ENCODE measurements at regions not wholly inside any gene's neighbourhood (a gene's known extent, or its start where the extent isn't known, plus 50 kb on each side); places are given as distances from the start of the nearest gene placed in this dataset.
"Not testable (repeated sequence)": the region's sequence is repeated elsewhere in the genome, so short reads cannot be mapped to it uniquely, and the experiment has no call there.

- Mint-ChIP-seq H3K27ac (no peak overlapping the region), H3K36me3 (ENCODE audit: insufficient read depth) (no peaks in the 10 kb centered on the region)
- no peak for ATAC-seq (replicated peaks)
Measured at GRCh38 chr1:189274267-189274666, 1203.4 kb downstream of the BRINP3 start.

DNA sequence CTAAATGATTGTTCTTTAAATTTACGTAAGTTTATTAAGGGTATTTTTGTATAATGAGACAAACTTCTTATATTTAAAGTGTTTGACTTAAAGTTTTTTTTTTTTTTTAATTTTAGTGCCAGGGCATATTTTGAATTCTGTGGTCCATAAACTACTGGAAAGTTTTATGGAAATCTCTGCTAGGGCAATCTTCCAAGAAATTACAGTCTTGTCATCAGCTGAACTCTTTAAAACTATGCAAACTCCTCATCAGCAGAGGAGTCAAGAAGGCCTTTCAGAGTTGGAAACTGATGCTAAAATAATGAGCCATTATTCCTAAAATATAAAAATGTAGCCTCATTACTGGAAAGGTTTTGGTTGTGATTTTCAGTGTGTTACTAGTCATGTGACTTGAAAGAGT, 1201.9 kb downstream of the BRINP3 start:
- Mint-ChIP-seq H3K9me3 (peaks cover 3 to 12% of the 10 kb centered on the region in 2 donors), H3K4me3 (no peak overlapping the region), H3K27ac (no peak overlapping the region), H3K4me1 (ENCODE audit: low read depth in 2 of 2) (no peaks in the 10 kb centered on the region), H3K36me3 (ENCODE audit: insufficient read depth) (no peaks in the 10 kb centered on the region), H3K27me3 (no peaks in the 10 kb centered on the region)
- no peak for ATAC-seq (replicated peaks)
- DNase-seq = no peak

More at GRCh38 chr1:189274267-189274666, 1203.4 kb downstream of the BRINP3 start:
- H3K9me3 Mint-ChIP-seq = peaks cover 4 to 12% of the 10 kb centered on the region in 2 donors
- H3K4me3 Mint-ChIP-seq = no peak overlapping the region
- no peaks in the 10 kb centered on the region for H3K27me3 Mint-ChIP-seq
- DNase-seq = no peak
- H3K4me1 Mint-ChIP-seq (ENCODE audit: low read depth in 2 of 2) = no peaks in the 10 kb centered on the region

DNA sequence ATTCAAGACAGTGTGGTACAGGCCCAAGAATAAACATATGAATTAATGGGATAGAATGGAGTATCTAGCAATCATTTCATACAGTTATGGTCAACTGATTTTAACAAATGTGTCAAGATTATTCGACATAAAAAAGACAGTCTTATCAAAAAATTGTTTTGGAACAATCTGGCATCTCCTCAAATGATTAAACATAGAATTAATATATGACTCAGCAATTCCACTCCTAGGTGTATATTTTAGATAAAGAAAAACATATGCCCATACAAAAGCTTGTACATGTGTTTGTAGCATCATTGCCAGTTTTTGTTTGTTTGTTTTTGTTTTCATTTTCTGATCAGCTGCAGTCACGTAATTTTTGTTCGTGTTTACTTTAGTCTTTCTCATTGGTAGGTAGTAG, 1188.3 kb downstream of the BRINP3 start:
- no peak for ATAC-seq (replicated peaks)
- no peaks in the 10 kb centered on the region for H3K4me1 Mint-ChIP-seq (ENCODE audit: low read depth in 2 of 2)
- peaks cover 2 to 9% of the 10 kb centered on the region in 2 donors for H3K9me3 Mint-ChIP-seq
- DNase-seq = no peak
- H3K36me3 Mint-ChIP-seq (ENCODE audit: insufficient read depth) = peaks cover 3% of the 10 kb centered on the region
- no peaks in the 10 kb centered on the region for H3K27me3 Mint-ChIP-seq
- no peak overlapping the region for H3K4me3 Mint-ChIP-seq
- H3K27ac Mint-ChIP-seq = no peak overlapping the region

DNA sequence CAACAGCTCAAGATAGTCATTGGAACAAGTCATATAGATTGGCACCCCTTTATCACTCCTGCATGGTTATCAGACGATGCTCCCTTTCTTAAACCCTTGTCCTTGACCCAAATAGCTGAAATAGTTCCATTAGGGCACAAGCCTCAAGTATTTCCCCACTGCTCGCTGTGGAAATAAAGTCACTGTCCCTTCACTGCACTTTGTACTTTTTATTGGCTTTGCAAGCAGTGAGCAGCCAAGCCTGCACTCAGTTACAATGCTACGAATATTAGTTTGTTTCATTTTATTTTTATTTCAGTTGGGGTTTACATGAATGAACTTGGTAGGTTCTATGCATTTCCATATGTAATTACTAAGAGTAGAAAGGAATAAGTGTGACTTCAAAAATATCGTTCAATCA, 1176.4 kb downstream of the BRINP3 start:
- no peak for DNase-seq
- H3K27ac Mint-ChIP-seq = no peak overlapping the region
- H3K36me3 Mint-ChIP-seq (ENCODE audit: insufficient read depth) = no peaks in the 10 kb centered on the region
- ATAC-seq (replicated peaks) = no peak
- no peaks in the 10 kb centered on the region for H3K4me1 Mint-ChIP-seq (ENCODE audit: low read depth in 2 of 2)
- H3K9me3 Mint-ChIP-seq = peaks cover 10 to 30% of the 10 kb centered on the region in 2 donors
- H3K4me3 Mint-ChIP-seq = no peak overlapping the region
- no peaks in the 10 kb centered on the region for H3K27me3 Mint-ChIP-seq

DNA sequence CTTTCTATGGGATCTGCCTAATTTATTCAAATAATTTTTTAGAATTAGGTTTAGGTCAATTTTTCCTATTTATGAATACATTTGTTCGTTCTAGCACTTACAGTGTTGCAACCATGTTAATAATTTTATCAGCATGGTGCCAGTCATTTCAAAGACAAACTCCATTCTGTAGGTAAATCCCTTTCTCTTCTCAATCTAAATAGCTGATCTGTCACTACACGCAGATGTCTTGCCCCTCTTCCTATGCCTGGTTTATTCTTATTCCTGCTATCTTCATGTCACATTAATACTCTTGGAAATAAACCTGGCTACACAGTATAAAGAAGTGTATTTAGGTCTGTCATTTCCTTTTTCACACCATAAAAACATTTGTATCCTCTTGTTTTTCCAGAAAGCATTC, 1172.4 kb downstream of the BRINP3 start:
- DNase-seq = no peak
- H3K27ac Mint-ChIP-seq = no peak overlapping the region
- H3K27me3 Mint-ChIP-seq = no peaks in the 10 kb centered on the region
- H3K4me3 Mint-ChIP-seq = no peak overlapping the region
- ATAC-seq (replicated peaks) = no peak
- H3K9me3 Mint-ChIP-seq = peaks cover 3 to 19% of the 10 kb centered on the region in 2 donors
- H3K36me3 Mint-ChIP-seq (ENCODE audit: insufficient read depth) = no peaks in the 10 kb centered on the region
- no peaks in the 10 kb centered on the region for H3K4me1 Mint-ChIP-seq (ENCODE audit: low read depth in 2 of 2)

DNA sequence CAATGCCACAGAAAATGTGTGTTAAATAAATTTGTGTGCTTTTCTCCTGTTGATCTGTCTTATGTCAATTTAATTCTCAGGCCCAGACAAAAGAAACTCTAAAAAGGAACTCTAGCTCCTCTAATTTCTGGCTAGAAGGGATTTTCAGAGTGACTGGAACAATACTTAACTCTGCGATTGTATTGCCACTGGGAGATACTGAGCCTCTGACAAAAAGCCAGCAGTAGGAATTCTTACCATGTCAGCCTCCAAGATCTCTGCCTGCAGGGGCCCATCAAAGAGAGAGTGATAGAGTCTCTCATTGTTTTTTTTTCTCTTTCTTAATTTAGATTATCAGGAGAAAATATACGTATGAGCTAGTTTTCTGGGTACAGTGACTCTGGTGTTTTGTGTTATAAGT, 1165.7 kb downstream of the BRINP3 start:
- no peak for ATAC-seq (replicated peaks)
- DNase-seq = no peak
- Mint-ChIP-seq H3K4me3 (no peak overlapping the region), H3K27ac (no peak overlapping the region), H3K27me3 (no peaks in the 10 kb centered on the region), H3K9me3 (peaks cover 9 to 12% of the 10 kb centered on the region in 2 donors), H3K36me3 (ENCODE audit: insufficient read depth) (no peaks in the 10 kb centered on the region), H3K4me1 (ENCODE audit: low read depth in 2 of 2) (no peaks in the 10 kb centered on the region)

GRCh38 chr1:189312499-189312898, 1165.2 kb downstream of the BRINP3 start:
- Mint-ChIP-seq H3K9me3 (peaks cover 9 to 12% of the 10 kb centered on the region in 2 donors), H3K4me1 (ENCODE audit: low read depth in 2 of 2) (no peaks in the 10 kb centered on the region), H3K36me3 (ENCODE audit: insufficient read depth) (no peaks in the 10 kb centered on the region), H3K27me3 (no peaks in the 10 kb centered on the region), H3K27ac (no peak overlapping the region), H3K4me3 (no peak overlapping the region)
- DNase-seq = no peak
- ATAC-seq (replicated peaks) = no peak

DNA sequence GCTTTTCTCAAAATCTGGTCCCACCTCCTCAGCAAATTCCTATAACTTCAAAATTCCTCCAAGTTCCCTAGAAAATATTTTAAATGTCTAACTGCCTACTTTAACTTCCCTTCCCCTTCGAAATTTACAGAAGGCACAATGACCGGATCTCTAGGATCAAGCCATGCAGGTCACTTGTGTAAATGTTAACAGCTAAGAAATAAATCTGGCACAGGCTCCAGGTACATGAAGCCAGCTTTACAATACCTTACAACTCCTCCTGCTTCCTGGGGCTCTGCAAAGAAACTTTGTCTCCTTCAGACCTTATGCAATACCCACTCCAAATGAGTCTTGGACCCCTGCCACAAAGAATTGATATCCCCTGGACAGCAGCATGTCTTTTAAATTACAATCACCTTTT, 1164.2 kb downstream of the BRINP3 start:
- Mint-ChIP-seq H3K9me3 (peaks cover 9 to 12% of the 10 kb centered on the region in 2 donors), H3K27me3 (no peaks in the 10 kb centered on the region), H3K36me3 (ENCODE audit: insufficient read depth) (no peaks in the 10 kb centered on the region), H3K4me3 (no peak overlapping the region), H3K27ac (no peak overlapping the region), H3K4me1 (ENCODE audit: low read depth in 2 of 2) (no peaks in the 10 kb centered on the region)
- DNase-seq (no peak), ATAC-seq (replicated peaks) (no peak)

- DNase-seq (no peak), ATAC-seq (replicated peaks) (no peak)
- Mint-ChIP-seq H3K4me3 (no peak overlapping the region), H3K9me3 (peaks cover 11 to 19% of the 10 kb centered on the region in 2 donors), H3K27me3 (no peaks in the 10 kb centered on the region), H3K36me3 (ENCODE audit: insufficient read depth) (no peaks in the 10 kb centered on the region), H3K4me1 (ENCODE audit: low read depth in 2 of 2) (no peaks in the 10 kb centered on the region), H3K27ac (no peak overlapping the region)
Measured at GRCh38 chr1:189315035-189315901, 1162.4 kb downstream of the BRINP3 start.

GRCh38 chr1:189323091-189323490, 1154.6 kb downstream of the BRINP3 start:
- DNase-seq (no peak), ATAC-seq (replicated peaks) (no peak)
- Mint-ChIP-seq H3K36me3 (ENCODE audit: insufficient read depth) (no peaks in the 10 kb centered on the region), H3K4me1 (ENCODE audit: low read depth in 2 of 2) (no peaks in the 10 kb centered on the region), H3K9me3 (peaks cover 6 to 8% of the 10 kb centered on the region in 2 donors), H3K4me3 (no peak overlapping the region), H3K27me3 (no peaks in the 10 kb centered on the region), H3K27ac (no peak overlapping the region)

- not testable (repeated sequence) for H3K27ac Mint-ChIP-seq; ATAC-seq (replicated peaks); H3K36me3 Mint-ChIP-seq (ENCODE audit: insufficient read depth); DNase-seq; H3K4me1 Mint-ChIP-seq (ENCODE audit: low read depth in 2 of 2); H3K4me3 Mint-ChIP-seq; H3K27me3 Mint-ChIP-seq
- H3K9me3 Mint-ChIP-seq = peaks cover 12 to 15% of the 10 kb centered on the region in 2 donors
Measured at GRCh38 chr1:189331071-189331470, 1146.6 kb downstream of the BRINP3 start.

DNA sequence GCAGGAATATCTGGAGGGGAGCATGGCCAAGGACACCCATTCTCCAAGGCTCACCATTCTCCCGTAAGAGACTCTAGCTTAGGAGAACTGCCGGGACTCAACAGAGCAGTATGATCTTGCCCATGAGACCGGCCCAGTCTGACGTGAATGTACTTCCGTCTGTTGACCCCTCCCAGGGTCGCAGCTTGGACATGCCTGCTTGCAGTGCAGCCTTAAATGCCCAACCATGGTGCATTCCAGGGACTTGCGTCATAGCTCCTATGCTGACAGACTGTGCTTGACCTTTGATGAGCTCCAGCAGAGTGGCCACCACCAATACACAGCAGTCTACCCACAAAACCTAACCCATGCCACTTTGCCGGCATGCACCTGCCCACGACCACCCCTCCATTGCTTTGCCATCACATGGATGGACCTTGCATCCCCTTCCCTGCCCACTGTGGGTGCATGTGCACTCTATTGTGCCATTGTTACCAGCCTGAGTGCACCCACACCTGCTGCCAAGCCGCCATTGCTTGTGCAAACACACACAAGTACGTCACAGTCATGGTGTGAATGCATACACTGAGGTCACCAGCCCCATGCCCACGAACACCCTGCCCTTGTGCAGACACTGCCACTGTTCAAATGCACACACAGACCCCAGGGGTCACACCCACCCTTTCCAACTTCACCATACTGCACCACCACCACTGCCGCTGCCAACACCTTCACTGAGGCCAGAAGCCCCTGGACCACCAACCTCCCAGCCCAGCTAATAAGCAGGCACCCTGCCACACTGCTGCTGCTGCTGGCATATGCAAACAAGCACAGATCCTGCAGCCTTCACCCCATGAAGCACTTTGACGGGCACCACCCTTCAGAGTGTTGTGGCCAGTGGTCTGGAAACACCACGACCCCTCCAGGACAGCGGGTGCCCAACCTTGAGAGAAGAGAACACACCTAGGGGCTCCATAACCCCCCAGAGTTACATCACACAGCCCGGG, 1141.3 kb downstream of the BRINP3 start:
- H3K27ac Mint-ChIP-seq = no peak overlapping the region

DNA sequence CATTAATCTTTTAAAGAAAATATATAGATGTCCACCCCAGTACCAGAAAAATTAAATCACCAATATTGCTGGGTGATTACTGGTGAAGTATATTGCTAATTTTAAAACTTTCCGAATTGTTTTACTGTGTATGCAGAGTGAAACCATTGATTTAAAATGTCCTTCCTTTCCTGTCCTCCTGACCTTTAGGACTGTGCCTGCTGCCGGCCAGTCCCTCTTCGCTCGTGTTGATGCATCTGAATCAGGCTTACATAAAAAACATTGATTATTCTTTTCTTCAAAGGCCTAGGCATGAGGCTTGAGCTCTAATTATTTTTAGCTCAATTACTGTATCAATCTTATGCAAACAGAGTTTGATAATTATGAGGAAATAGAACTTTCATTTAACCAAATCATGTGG, 1128.1 kb downstream of the BRINP3 start:
- Mint-ChIP-seq H3K4me3 (no peak overlapping the region), H3K4me1 (ENCODE audit: low read depth in 2 of 2) (no peaks in the 10 kb centered on the region), H3K36me3 (ENCODE audit: insufficient read depth) (no peaks in the 10 kb centered on the region), H3K9me3 (peaks cover 9 to 15% of the 10 kb centered on the region in 2 donors), H3K27ac (no peak overlapping the region), H3K27me3 (no peaks in the 10 kb centered on the region)
- ATAC-seq (replicated peaks) (no peak), DNase-seq (no peak)

More for the DNA sequence above, 1141.3 kb downstream of the BRINP3 start:
- ATAC-seq (replicated peaks) (no peak), DNase-seq (no peak)
- peaks cover 6 to 30% of the 10 kb centered on the region in 2 donors for H3K9me3 Mint-ChIP-seq
- H3K4me1 Mint-ChIP-seq (ENCODE audit: low read depth in 2 of 2) = no peaks in the 10 kb centered on the region
- H3K27me3 Mint-ChIP-seq = no peaks in the 10 kb centered on the region
- no peak overlapping the region for H3K4me3 Mint-ChIP-seq
- no peaks in the 10 kb centered on the region for H3K36me3 Mint-ChIP-seq (ENCODE audit: insufficient read depth)
